NCI-H510A treated with DMSO at 0.1 percent for 48 hours (cell line): ENCODE measurements at regions not wholly inside any gene's neighbourhood (a gene's known extent, or its start where the extent isn't known, plus 50 kb on each side); places are given as distances from the start of the nearest gene placed in this dataset.
"Not testable (repeated sequence)": the region's sequence is repeated elsewhere in the genome, so short reads cannot be mapped to it uniquely, and the experiment has no call there.

Experiments
- DNase-seq: peaks from one replicate; lab custom pipeline; 2025; lab: John Stamatoyannopoulos, UW

- DNase-seq: no peak
Observed at GRCh38 chr6:27190126-27190525, 57.4 kb upstream of the PRSS16 start.

GRCh38 chr6:27194453-27194852 is 53.0 kb upstream of the PRSS16 start:
- not testable (repeated sequence) for DNase-seq

GRCh38 chr6:27195547-27195946 is 52.0 kb upstream of the PRSS16 start:
- DNase-seq: not testable (repeated sequence)
